NCI-H2196 (cell line): ENCODE measurements at regions not wholly inside any gene's neighbourhood (a gene's known extent, or its start where the extent isn't known, plus 50 kb on each side); places are given as distances from the start of the nearest gene placed in this dataset.

Experiments used
- DNase-seq: peaks from one replicate; lab custom pipeline; 2025; ENCODE audit not compliant: unreplicated experiment; lab: John Stamatoyannopoulos, UW

DNA sequence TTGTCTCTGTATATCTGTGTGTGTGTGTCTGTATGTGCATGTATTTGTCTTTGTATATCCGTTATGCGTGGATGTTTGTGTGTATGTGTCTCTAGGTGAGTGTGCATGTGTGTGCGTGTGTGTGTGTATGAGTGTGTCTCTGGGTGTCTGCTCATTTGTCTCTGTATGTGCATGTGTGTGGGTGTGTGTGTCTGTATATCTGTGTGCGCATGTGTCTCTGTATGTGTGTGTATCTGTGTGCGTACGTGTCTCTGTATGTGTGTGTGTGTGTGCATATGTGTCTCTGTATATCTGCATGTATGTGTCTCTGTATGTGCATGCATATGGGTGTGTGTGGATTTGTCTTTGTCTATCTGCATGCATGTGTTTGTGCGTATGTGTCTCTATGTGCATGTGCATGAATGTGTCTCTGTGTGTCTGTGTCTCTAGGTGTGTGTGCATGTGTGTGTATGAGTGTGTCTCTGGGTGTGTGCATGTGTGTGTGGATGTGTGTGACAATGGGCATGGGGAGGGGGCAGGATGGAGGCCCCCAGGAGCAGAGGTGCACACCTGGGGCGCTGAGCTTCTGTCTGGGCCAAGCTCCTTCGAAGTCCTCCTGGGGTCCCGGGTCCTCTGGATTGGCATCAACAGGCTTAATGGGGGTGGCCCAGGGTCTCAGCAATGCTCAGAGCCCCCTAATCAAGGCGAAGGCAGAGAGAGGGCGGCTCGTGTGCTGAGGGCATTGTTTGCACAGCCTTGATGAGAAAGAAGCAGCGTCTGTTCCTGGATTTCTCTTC, 373.4 kb upstream of the IRX4 start:
- no peak for DNase-seq

DNA sequence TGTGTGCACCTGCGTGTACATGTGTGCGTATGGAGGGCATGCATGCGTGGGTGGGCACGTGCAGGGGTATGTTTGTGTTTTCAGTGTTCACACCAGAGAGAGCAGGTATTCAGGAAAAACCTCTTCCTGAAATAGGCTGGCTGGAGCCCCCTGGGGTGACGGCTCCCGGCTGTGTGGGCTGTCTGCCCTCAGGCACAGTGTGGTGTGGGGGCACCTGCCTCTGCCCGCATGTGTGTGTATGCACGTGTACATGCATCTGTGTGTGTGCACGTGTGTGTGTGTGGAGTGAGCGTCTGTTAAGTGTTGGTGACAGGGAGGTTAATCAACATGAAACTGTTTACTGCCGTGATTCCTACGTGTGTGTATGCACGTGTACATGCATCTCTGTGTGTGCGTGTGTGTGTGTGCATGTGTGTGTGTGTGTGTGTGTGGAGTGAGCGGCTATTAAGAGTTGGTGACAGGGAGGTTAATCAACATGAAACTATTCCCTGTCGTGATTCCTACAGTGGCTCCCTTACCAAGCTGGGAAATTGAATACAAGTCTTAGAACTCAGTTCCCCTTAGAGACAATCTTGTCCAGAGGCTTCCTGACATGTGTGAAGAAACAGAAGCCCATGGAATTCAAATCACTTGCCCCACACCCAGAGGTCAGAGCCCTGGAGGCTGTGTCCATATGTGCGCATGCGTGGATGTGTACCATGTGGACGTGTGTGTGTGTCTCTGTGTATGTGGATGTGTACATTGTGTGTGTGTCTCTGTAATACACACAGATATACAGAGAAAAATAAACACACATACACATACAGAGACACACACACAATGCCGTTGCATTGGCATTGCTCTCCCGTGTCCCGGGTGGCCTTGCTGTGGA, 372.4 kb upstream of the IRX4 start:
- no peak for DNase-seq

DNA sequence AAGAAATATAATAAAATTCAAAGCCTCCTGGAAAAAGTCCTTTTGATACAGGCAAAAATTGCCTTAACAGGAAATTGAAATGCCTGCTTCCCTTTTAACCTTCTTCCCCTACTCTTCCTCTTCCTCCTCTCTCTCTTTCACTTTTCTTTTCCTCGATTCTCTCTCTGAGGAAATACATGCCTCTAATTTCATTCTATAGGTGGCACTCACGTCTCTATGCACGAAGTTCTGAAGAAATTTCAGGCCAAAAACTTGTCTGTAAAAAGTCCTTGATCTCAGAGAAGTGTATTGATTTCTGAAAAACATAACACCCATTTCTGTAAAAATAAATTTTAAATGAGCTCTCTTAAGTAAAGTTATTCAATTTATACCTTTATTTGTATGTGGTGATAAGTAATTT, 371.7 kb upstream of the IRX4 start:
- DNase-seq = no peak

DNA sequence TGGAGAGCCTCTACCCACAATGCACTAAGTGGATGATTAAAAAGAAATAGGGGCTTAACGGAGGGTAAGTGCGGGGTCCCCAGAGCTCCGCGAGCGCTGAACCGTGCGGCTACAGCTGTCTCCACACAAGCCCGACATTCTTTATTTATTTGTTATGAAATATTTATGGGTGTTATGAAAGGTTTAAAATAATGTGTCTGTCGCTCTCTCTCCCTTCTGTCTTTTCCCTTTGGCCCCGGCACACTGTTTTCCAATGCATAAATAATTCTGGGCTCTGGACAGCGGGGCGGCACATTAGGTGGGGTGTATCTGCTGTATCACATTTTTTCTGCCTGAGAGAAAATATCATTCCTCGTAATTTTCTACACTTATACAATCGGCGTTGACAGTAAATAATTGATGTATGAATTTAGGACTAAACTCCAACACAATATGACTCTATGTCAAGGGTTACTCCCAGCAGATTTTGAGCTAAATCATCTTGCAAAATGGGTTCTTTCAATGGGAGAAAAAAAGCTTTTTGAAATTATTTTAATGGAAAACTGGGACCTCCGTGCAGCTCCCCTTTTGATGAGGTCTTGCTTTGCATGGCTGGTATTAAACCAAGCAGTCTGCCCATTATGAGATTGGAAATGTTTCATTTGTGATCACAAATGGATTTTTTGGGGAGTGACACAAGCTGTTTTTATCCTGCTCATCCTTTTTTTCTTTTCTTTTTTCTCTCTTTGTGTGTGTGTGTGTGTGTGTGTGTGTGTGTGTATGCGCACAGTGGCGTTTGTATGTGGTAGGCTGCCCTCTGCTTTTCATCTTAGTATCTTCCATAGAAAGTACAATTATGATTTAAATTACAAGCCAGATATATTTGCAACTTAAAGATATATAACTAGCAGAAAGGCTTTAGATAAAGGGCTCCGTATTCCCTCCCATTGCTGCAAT, 370.6 kb upstream of the IRX4 start:
- DNase-seq = no peak

DNA sequence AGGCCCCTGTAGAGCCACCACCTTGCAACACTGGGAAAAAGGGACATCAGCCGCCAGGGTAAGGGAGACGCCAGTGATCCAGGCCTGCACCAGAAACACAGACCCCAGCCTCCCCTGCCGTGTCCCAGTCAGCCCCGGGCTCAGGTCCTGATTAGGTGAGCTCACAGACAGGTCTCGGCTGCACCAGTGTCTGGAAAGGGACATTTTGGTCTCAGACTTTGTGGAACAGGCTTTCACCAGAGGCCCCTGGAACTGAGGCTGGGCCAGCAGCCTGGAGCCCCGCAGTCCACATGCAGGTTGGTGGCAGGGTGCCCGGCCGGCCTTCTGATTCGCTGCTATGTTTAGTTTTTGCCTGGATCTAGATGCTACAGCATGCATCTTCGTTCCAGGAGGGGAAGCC, 369.0 kb upstream of the IRX4 start:
- no peak for DNase-seq

DNA sequence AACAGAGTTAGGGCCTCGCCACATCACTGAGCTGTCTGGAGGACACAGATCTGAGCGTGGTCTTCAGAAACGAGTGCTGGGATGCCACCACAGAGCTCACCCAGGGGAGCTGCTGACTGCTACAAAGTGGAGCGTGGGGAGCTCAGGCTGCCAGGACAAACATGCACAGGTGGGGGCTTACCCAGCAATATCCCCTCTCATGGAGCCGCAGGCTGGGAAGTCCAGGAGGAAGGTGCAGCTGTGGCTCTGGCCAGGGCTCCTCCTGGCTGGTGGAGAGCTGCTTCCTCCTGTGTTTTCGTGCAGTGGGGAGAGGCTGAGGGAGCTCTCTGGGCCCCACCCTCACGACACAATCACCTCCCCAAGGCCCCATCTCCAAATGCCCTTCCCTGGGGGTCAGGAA, 368.6 kb upstream of the IRX4 start:
- DNase-seq = no peak

DNA sequence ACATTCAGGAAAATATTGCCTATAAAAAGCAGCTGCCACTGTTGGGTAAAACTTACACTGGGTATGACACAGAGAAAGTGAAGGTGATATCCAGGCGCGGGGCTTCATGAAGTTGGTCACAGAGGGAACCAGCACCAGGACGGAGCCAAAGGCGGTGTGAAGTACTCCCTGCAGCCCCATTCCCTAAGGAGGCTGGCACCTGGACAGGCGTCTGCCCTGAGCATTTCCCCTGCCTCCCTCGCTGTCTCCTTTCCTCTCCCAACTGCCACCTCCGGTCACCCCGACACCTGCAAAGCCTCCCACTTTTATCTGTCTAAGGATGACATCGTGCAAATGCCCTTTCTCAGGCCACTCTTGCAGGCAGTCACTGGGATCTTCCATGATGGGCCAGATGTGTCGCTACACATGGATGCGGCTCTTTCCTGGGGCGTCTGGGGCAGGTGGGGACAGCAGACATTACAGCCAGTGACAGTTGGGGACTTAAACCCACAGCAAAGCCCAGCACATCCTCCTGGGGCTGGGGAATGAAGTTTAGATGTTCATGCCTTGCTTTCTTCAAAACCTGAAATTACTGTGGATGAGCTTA, 367.7 kb upstream of the IRX4 start:
- no peak for DNase-seq

DNA sequence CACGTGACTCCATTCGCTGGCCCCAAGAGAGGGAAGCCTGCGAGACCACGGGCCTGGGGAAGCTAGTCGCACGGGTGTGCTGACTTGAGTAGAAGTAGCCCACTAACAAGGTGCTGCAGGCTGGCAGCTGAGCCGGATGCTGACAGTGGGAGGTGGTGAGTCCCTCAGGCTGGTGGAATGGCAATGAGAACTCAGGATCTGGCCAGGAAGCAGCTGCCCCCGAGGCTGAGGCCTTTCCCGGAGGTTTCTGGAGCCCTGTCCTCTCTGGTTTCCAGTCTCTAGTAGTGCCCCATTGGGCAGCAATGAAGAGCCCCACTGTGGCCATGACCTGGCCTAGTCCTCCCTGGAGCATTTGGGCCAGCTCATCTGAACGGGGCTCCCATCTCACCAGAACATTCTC, 366.7 kb upstream of the IRX4 start:
- no peak for DNase-seq

DNA sequence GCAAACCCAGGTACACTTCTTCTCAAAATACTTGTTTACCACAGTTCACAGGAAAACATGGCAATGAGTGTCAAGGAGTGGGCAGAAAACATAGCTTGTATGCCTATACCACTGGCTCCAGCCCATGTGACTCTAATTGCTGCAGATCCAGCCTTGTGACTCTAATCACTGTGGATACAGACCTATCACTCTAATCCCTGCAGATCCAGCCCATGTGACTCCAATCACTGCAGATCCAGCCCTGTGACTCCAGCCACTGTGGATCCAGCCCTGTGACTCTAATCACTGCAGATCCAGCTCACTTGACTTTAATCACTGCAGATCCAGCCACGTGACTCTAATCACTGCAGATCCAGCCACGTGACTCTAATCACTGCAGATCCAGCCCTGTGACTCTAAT, 366.3 kb upstream of the IRX4 start:
- DNase-seq = no peak

DNA sequence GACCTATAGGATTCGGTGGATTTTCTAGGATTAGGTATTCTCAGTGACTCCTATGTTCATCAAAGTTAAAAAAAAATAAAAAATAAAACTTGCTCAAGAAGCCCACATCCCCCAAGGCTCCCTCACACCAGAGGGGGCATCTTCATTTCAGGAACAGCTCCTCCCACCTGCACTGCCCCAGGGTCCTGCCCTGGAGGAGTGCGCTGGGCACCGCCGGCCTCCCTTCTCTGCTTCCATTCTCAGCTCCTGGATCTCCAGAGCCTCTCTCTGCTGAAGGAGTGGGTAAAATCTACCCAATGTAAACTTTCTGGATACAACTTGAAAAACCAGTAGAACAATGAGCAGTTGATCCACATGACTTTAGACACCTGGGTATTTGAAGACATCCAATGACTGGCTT, 359.8 kb upstream of the IRX4 start:
- no peak for DNase-seq

DNA sequence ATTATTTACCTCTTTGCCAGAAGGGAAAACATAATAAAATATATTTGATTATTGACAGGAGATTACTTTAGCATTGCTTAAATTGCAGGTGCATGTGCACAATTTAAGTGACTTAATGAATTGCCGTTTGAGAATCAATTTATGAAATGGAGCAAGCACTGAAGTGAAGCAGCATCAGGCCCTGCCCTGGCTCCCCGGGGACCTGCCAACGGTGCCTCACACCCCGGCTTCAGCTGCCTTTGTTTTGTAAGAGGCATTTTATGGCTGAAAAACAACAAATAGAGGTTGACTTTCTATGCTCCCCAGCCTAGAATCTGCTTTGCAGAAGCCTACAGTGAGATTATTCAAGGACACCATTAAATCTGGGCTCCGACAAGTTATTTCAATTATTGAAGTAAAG, 359.1 kb upstream of the IRX4 start:
- DNase-seq = no peak

DNA sequence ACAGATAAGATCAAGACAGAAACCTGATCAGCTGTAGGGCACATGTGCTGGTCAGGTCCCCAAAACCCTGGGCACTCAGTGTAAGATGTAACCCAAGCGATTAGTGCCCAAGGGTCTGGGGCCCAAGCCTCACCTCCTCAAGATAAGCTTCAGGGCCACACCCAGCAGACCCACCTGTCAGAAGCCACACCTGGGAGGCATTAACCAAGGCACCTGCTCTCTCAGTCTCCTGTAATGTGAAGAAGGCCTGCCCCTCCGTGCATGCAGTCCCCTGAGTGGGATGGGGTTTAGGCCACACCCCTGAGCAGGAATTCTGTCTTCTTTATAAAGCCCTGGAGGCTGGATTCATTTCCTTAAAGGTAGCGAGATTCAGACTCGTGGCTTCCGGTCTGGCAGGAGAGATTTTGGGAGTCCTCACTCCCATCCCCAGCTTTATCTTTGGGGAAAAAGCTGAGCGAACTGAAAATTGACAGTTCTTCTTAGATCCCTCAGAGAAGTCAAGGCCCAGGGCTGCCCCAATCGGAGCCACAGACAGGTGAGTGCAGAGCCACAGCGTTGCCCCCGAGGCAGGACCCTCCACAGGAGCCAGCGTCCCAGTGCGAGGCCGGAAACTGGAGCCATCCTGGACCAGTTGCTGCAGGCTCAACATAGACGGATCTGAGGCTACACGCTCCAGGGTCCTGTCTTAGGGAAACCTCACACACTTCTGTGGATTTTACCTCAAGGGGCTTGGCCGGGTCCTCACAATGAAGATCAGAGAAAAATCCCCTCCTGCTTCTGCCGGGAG, 357.6 kb upstream of the IRX4 start:
- DNase-seq = no peak

DNA sequence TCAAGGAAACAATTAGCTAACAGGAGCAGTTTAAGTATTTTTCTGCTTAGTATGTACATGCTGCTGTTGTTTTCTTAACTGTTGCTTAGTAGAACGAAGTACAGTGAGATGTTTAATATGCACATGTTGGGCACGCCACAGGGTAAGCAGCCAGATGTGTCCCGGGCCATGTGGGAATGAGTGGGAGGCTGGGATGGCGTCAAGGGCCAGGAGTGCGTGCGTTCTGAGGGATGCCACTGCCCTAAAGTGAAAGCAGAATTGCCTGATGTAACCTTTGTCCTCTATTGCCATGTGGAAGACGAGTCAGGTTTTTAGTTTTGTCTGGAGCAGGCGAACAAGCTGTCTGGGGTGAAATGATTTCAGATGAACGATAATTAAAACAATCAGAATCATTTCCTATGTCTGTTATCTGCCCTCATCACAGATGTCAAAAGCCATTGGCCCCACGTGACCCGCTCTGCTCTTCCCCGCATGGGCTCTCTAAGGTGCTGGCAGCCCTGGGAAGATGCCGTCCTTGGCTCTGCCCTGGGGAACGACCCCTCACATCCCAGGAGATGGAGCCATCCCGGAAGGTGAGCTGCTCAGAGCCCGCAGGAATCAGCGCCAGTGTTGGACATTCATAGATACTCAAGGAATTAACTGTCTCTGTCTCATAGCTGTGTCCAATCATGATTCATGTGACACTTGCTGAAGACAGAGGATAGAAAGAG, 356.6 kb upstream of the IRX4 start:
- no peak for DNase-seq

DNA sequence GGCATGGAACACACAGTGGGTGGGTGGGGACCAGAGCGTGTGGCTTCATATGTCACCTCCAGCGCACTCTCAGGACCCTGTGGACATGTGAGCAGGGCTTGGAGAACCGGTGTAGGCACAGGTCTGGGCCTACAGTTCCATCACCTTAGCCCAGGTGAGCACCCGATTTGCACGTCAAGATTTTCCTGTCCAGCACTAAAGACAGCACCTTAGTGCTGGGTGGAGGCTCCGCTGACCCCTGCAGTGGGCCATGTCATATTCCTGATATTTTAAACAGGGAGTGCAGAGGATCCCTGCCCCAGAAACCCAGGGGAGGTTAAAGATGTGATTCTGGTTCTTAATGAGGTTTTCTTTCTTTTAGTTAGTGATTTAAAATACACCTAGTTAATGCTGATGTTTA, 356.0 kb upstream of the IRX4 start:
- no peak for DNase-seq

DNA sequence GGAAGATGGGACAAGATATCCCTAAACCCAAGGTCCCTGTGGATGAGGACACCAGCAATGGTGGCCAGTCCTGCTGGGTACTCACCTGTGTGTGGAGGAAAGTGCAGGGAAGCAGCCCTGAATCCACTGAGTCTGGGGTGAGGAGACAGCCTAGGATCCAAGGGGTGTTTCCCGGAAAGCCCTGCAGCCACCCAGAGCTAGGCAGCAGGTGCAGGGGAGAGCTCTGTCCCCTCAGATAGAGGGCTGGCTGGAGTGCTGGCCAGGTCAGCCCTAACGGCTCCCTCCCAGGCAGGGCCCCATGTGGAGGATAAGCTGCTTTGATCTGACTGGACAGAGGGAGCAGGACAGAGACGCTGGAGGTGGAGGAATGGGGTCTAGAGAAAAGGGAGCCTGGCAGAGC, 344.7 kb upstream of the IRX4 start:
- DNase-seq = no peak

DNA sequence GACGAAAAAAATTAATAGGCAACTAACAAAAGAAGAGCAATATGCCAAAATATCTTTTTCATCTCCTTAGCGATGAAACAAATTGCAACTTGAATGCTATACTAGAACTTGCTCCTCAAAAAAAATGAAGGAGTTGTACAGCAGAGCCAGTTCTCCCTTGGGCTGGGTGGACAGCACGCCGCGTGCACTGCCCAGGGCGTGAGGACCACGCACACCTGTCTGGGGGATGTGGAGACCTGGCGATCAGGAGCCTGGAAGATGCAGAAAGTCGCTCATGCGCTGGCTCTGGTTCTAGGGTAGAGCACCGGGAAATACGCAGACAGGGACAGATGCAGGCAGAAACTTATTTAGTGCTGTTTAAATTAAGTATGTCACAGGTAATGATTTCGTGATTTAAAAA, 342.0 kb upstream of the IRX4 start:
- DNase-seq = no peak

DNA sequence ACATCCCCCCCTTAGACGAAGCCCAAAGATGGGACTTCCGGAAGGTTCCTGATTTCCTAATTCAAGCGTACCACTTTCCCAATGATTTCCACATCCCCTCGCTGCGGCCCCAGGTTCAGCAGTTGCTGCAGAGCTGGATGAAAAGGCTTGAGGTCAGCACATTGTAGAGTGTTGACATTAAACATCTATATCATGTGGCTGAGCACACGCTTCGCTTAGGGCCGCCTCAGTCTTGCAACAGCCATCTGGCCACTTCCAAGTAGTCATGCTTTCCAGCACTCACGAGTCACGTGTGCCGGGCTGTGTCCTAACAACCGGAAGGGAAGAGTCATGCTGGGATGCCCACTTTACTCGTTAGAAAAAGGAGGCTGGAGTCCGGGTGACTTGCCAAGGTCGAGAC, 340.6 kb upstream of the IRX4 start:
- DNase-seq = no peak

DNA sequence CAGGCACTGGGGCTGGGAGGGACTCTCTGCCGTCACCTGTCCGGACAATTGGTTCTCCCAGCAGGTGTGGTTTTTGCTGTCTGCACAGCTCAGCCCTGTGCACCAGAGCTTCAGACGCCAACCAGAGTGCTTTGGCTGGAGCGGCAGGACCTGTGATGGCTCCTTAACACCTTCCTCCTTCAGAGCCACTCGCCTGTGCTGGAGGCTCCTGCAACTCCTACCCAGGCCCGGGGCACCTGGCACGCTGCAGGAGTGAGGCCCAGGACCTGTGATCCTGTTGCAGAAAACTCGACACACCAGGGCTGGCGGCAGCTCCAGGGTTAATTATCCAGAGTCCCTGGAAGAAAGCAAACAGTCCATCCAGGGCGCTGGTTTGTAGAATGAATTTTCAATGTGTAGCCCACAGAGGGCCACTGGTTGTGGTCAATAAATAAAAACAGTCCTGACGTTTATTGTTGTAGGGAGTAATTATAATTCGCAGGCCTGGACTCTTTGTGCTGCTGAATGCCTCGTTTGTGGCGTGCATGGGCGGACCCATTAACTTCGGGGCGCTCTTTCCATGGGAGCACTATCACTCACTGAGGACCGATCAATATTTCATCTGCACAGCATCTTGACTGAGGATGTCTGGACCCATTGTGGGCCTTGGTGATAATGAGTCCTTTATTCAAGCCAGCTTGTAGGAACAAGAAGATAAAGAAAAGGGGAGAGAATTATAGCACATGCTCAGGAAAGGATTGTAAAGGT, 339.7 kb upstream of the IRX4 start:
- DNase-seq = no peak

DNA sequence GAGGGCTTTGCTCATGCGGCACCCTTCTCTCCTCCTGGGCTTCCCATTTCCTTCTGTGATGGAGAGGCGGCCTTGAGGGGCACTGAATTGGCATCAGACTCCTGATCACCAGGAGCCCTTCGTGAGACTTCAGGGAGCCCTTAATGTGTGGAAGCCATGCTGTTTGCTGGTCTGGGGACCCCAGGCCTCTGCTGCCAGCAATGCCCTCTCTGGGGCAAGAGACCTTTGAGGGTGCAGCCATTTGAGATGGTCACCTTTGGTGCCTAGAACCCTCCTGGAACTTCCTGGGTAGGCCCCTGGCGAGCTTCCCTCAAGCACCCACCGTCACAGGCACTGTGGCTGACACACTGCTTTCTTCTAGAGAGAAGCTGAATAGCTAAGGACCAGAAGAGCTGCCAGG, 338.7 kb upstream of the IRX4 start:
- no peak for DNase-seq
